ENCODE measurements at regions not wholly inside any gene's neighbourhood (a gene's known extent, or its start where the extent isn't known, plus 50 kb on each side); places are given as distances from the start of the nearest gene placed in this dataset.

DNA sequence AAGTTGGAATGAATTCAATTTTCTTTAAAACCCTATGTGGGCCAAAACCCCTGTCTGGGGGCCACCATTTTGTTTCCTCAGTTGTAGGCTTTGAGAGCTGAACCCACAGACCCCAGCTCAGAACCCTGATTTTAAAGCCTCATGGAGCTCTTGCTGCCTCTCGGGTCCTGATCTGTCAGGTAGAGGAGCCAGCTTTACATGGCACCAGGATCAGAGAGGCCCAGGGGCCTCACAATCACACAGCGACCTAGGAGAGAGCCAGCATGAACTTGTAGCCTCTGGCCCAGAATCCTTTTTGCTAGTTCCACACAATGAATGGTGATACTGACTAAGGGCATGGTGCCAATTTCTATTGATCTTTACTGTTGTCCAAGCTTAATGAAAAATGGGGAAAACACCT lies 84.3 kb upstream of the SORCS3 start:
- TF ChIP-seq, protein P1, sequence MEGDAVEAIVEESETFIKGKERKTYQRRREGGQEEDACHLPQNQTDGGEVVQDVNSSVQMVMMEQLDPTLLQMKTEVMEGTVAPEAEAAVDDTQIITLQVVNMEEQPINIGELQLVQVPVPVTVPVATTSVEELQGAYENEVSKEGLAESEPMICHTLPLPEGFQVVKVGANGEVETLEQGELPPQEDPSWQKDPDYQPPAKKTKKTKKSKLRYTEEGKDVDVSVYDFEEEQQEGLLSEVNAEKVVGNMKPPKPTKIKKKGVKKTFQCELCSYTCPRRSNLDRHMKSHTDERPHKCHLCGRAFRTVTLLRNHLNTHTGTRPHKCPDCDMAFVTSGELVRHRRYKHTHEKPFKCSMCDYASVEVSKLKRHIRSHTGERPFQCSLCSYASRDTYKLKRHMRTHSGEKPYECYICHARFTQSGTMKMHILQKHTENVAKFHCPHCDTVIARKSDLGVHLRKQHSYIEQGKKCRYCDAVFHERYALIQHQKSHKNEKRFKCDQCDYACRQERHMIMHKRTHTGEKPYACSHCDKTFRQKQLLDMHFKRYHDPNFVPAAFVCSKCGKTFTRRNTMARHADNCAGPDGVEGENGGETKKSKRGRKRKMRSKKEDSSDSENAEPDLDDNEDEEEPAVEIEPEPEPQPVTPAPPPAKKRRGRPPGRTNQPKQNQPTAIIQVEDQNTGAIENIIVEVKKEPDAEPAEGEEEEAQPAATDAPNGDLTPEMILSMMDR (IDR thresholded peaks at IDR 0.05; ENCODE audit: insufficient read depth, low read depth, low read length) = no peak
- no peak for TF ChIP-seq EZH2 (IDR thresholded peaks at IDR 0.05; ENCODE audit: insufficient read depth, low read length)

All from astrocyte (in vitro differentiated cells and primary cell).